Breast epithelium (tissue), 3 donors: ENCODE measurements at regions not wholly inside any gene's neighbourhood (a gene's known extent, or its start where the extent isn't known, plus 50 kb on each side); places are given as distances from the start of the nearest gene placed in this dataset.

ENCODE experiments used
- POLR2A ChIP-seq: fragments of 450-650 bp; IDR thresholded peaks from one replicate; pipeline ENCODE4 v1.6.1; 2016; ENCODE audit warnings: antibody characterized with exemption, mild to moderate bottlenecking, moderate library complexity
- TF ChIP-seq, protein P1 (sequence below), 3 donors: fragments of 450-650 bp; IDR thresholded peaks; one replicate each; pipeline ENCODE4 v1.5.1; 2016 to 2017; ENCODE audit warnings: antibody characterized with exemption in 3 of 3, mild to moderate bottlenecking in 3 of 3, moderate library complexity in 3 of 3

DNA sequence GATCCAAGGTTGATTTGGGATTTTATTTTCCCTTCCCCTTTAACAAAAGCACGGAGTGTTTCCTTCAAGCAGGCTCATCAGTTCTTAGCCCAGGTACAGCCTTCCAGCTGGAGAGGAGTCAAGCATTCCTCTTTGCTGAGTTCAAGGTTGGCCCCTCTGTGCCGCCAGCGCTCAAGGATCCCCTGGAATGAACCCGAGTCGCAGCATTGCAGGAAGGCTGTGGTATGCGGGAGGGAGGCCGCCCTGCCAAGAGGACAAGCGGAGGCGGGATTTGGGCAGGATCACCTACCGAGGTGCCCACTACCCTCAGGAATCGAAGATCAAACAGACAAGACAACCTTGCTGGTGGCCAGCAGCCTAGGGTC lies 53.9 kb upstream of the NCOR2 start:
- TF ChIP-seq, protein P1, sequence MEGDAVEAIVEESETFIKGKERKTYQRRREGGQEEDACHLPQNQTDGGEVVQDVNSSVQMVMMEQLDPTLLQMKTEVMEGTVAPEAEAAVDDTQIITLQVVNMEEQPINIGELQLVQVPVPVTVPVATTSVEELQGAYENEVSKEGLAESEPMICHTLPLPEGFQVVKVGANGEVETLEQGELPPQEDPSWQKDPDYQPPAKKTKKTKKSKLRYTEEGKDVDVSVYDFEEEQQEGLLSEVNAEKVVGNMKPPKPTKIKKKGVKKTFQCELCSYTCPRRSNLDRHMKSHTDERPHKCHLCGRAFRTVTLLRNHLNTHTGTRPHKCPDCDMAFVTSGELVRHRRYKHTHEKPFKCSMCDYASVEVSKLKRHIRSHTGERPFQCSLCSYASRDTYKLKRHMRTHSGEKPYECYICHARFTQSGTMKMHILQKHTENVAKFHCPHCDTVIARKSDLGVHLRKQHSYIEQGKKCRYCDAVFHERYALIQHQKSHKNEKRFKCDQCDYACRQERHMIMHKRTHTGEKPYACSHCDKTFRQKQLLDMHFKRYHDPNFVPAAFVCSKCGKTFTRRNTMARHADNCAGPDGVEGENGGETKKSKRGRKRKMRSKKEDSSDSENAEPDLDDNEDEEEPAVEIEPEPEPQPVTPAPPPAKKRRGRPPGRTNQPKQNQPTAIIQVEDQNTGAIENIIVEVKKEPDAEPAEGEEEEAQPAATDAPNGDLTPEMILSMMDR (IDR thresholded peaks at IDR 0.05): no peak
- TF ChIP-seq POLR2A: no peak
